A549 (cell line): ENCODE measurements at regions not wholly inside any gene's neighbourhood (a gene's known extent, or its start where the extent isn't known, plus 50 kb on each side); places are given as distances from the start of the nearest gene placed in this dataset.

ENCODE experiments used
- ATAC-seq, 2 experiments: fragments of 200-7000 bp in 1 of 2; fragments of >200 bp in 1 of 2; cut with Nextera tagmentation in 1 of 2; cut with Tn5 transposase in 1 of 2; 3 replicates each; pipeline versions ENCODE4 v1.8.0 to v1.9.1; 2018 to 2020; ENCODE audit warnings: mild to moderate bottlenecking in 1 of 2, moderate library complexity in 1 of 2
- CTCF ChIA-PET: fragments of 300-600 bp; sonication (Branson Sonifier 250); formaldehyde crosslinking; extraction: SDS; loops from one replicate; lab custom pipeline; 2021; ENCODE audit warnings: antibody characterized with exemption, inconsistent platforms; lab: Yijun Ruan, JAX
- POLR2A ChIA-PET: fragments of 350-600 bp; formaldehyde crosslinking; extraction: SDS; loops from one replicate; lab custom pipeline; 2021; ENCODE audit warnings: antibody characterized with exemption, inconsistent platforms; lab: Yijun Ruan, JAX
- DNase-seq, 2 experiments: peaks; one replicate each; pipeline versions ENCODE4 v3.0.0 to v3.0.0-alpha.2; 2011 to 2016; ENCODE audit warnings: low read depth in 1 of 2, low spot score in 1 of 2
- FAIRE-seq: peaks from 2 replicates; lab custom pipeline; 2011; peaks lifted over from hg19 to GRCh38; lab: Jason Lieb, UNC
- H3K27ac ChIP-seq, 2 experiments: fragments of >200 bp; sonication (Bioruptor Twin); formaldehyde crosslinking; 3 replicates each; pipeline ENCODE4 v1.5.1; 2016 to 2017
- H3K4me1 ChIP-seq: fragments of >200 bp; sonication (Bioruptor Twin); formaldehyde crosslinking; 3 replicates; pipeline ENCODE4 v1.6.1; 2016
- H3K4me2 ChIP-seq: fragments of >200 bp; sonication (Bioruptor Twin); formaldehyde crosslinking; 3 replicates; pipeline ENCODE4 v1.6.1; 2016
- H3K4me3 ChIP-seq: fragments of >200 bp; sonication (Bioruptor Twin); formaldehyde crosslinking; 3 replicates; pipeline ENCODE4 v1.5.1; 2016
- H3K9me3 ChIP-seq: fragments of >200 bp; sonication (Bioruptor Twin); formaldehyde crosslinking; 3 replicates; pipeline ENCODE4 v1.6.1; 2016
- BHLHE40 ChIP-seq: IDR thresholded peaks from 2 replicates; pipeline ENCODE4 v1.6.1; 2012; ENCODE audit warnings: low read depth, low read length, inconsistent platforms
- CTCF ChIP-seq: fragments of >200 bp; sonication (Bioruptor Twin); formaldehyde crosslinking; IDR thresholded peaks from 3 replicates; pipeline ENCODE4 v1.5.1; 2016
- EHF ChIP-seq: fragments of 250-450 bp; sonication (Bioruptor Pico); IDR thresholded peaks from 2 replicates; pipeline ENCODE4 v1.5.0; 2020; ENCODE audit warnings: mild to moderate bottlenecking
- EP300 ChIP-seq, 2 experiments: fragments of >200 bp; sonication (Bioruptor Twin); formaldehyde crosslinking; IDR thresholded peaks; 2 replicates in 1 of 2; 3 replicates in 1 of 2; pipeline ENCODE4 v1.6.1; 2016 to 2017
- FOSL2 ChIP-seq, 2 experiments: fragments of 450-650 bp in 1 of 2; fragments of >200 bp in 1 of 2; sonication (Bioruptor Twin) in 1 of 2; formaldehyde crosslinking; IDR thresholded peaks; 2 replicates each; pipeline versions ENCODE4 v1.5.0 to v1.6.1; 2016 to 2020; ENCODE audit warnings: mild to moderate bottlenecking in 1 of 2, moderate library complexity in 1 of 2
- FOXS1 ChIP-seq: fragments of 250-450 bp; sonication (Bioruptor Pico); IDR thresholded peaks from 2 replicates; pipeline ENCODE4 v1.5.0; 2020; ENCODE audit warnings: mild to moderate bottlenecking, moderate library complexity
- HDAC2 ChIP-seq: fragments of 200-600 bp; sonication (generic); IDR thresholded peaks from 2 replicates; pipeline ENCODE4 v1.6.1; 2016
- HEYL ChIP-seq: fragments of 250-450 bp; sonication (Bioruptor Pico); IDR thresholded peaks from 2 replicates; pipeline ENCODE4 v1.8.0; 2021; ENCODE audit warnings: mild to moderate bottlenecking, moderate library complexity
- JUN ChIP-seq, 2 experiments: fragments of >200 bp; sonication (Bioruptor Twin); formaldehyde crosslinking; IDR thresholded peaks; 2 replicates in 1 of 2; 3 replicates in 1 of 2; pipeline ENCODE4 v1.6.1; 2016 to 2017
- KDM1A ChIP-seq: fragments of 200-600 bp; sonication (generic); IDR thresholded peaks from 2 replicates; pipeline ENCODE4 v1.6.1; 2016; ENCODE audit warnings: low read depth, mild to moderate bottlenecking
- MAX ChIP-seq: IDR thresholded peaks from 2 replicates; pipeline ENCODE4 v1.6.1; 2012
- MAZ ChIP-seq: fragments of 150-350 bp; IDR thresholded peaks from 2 replicates; pipeline ENCODE4 v1.6.1; 2014; ENCODE audit warnings: antibody characterized with exemption, low read depth, low read length, borderline replicate concordance
- POLR2AphosphoS2 ChIP-seq: conservative IDR thresholded peaks from 2 replicates; pipeline ENCODE4 v1.6.1; 2012; ENCODE audit warnings: low read length, improper control_type of control experiment, inconsistent platforms
- RAD21 ChIP-seq, 2 experiments: fragments of >200 bp in 1 of 2; sonication (Bioruptor Twin) in 1 of 2; formaldehyde crosslinking in 1 of 2; IDR thresholded peaks in 1 of 2; conservative IDR thresholded peaks in 1 of 2; 2 replicates in 1 of 2; 3 replicates in 1 of 2; pipeline ENCODE4 v1.6.1; 2012 to 2018; ENCODE audit warnings: inconsistent platforms in 1 of 2
- RCOR1 ChIP-seq: fragments of 150-350 bp; IDR thresholded peaks from 2 replicates; pipeline ENCODE4 v1.6.1; 2014; ENCODE audit warnings: antibody characterized with exemption, low read length, low read depth
- REST ChIP-seq: fragments of 200-600 bp; sonication (generic); IDR thresholded peaks from 2 replicates; pipeline ENCODE4 v1.6.1; 2016; ENCODE audit warnings: antibody characterized with exemption, mild to moderate bottlenecking, moderate library complexity
- TFCP2L1 ChIP-seq: fragments of 250-450 bp; sonication (Bioruptor Pico); IDR thresholded peaks from 2 replicates; pipeline ENCODE4 v1.5.0; 2021; ENCODE audit warnings: mild to moderate bottlenecking
- ZNF302 ChIP-seq: fragments of 250-450 bp; sonication (Bioruptor Pico); IDR thresholded peaks from 2 replicates; pipeline ENCODE4 v1.9.0; 2021; ENCODE audit warnings: inconsistent platforms, mild to moderate bottlenecking, moderate library complexity
- WGBS: methylation state at CpG from one replicate; pipeline ENCODE4 v1.1.6; 2017; ENCODE audit errors: missing lambda C conversion rate; 5-methylcytosine and 5-hydroxymethylcytosine counted together
- TF ChIP-seq, protein P1 (sequence below): IDR thresholded peaks from 2 replicates; pipeline ENCODE4 v1.6.1; 2012
- TF ChIP-seq, protein P2 (sequence below): fragments of 150-350 bp; IDR thresholded peaks from 2 replicates; pipeline ENCODE4 v1.6.1; 2014; ENCODE audit warnings: low read depth, mild to moderate bottlenecking, low read length

- FAIRE-seq: no peak
- CTCF ChIA-PET: interaction anchor here (1.3 to 1.8 kb wide), 2 partner anchors 9 to 12 kb away, joined by 3 read pairs; no protein-coding TSS in a partner anchor
Measured at GRCh38 chr1:177366091-177366490, 195.3 kb downstream of the BRINP2 start.

GRCh38 chr1:177360791-177361190, 190.0 kb downstream of the BRINP2 start:
- 0% methylated on average over 2 of the region's 2 CpGs for WGBS
- Histone ChIP-seq H3K4me2 (no peak overlapping the region), H3K27ac (no peak overlapping the region), H3K4me1 (no peaks in the 10 kb centered on the region), H3K4me3 (no peak overlapping the region), H3K9me3 (no peaks in the 10 kb centered on the region)
- no peak for ATAC-seq
- POLR2A ChIA-PET: no interaction called here
- TF ChIP-seq HEYL (CRISPR knock-in tag) (no peak), MAZ (no peak), ZNF302 (CRISPR knock-in tag) (no peak), CTCF (no peak), EP300 (IDR thresholded peaks at IDR 0.05) (no peak)
- no peak for FAIRE-seq
- DNase-seq: no peak
- CTCF ChIA-PET: interaction anchor here (1.1 kb wide), 1 partner anchor 463 kb away, joined by 3 read pairs; no protein-coding TSS in a partner anchor

More at GRCh38 chr1:177366091-177366490, 195.3 kb downstream of the BRINP2 start:
- POLR2A ChIA-PET: no interaction called here
- no peak for DNase-seq
- H3K4me1 ChIP-seq: no peaks in the 10 kb centered on the region
- 6% methylated on average over 2 of the region's 2 CpGs for whole genome bisulfite sequencing
- no peak for TF ChIP-seq FOXS1 (CRISPR knock-in tag)
- TF ChIP-seq, all 56 proteins: peak for 0
- Histone ChIP-seq H3K27ac (no peak overlapping the region), H3K4me3 (no peak overlapping the region), H3K4me2 (no peak overlapping the region), H3K9me3 (no peaks in the 10 kb centered on the region)
- no peak for ATAC-seq

- POLR2A ChIA-PET: no interaction called here
- DNase-seq: no peak
- H3K4me1 ChIP-seq: no peaks in the 10 kb centered on the region
- TF ChIP-seq TFCP2L1 (CRISPR knock-in tag) (no peak), REST (no peak), RCOR1 (no peak), RAD21 (conservative IDR thresholded peaks at IDR 0.05 in 1 of 2, IDR thresholded peaks at IDR 0.05 in 1 of 2) (no peak), MAZ (no peak), JUN (IDR thresholded peaks at IDR 0.05) (no peak), KDM1A (no peak), FOSL2 (IDR thresholded peaks at IDR 0.05) (no peak), FOSL2 (CRISPR knock-in tag; IDR thresholded peaks at IDR 0.05) (no peak), BHLHE40 (no peak), MAX (no peak), POLR2AphosphoS2 (no peak), EHF (CRISPR knock-in tag) (no peak), HEYL (CRISPR knock-in tag) (no peak), HDAC2 (no peak), ZNF302 (CRISPR knock-in tag) (no peak)
- TF ChIP-seq, protein P1, sequence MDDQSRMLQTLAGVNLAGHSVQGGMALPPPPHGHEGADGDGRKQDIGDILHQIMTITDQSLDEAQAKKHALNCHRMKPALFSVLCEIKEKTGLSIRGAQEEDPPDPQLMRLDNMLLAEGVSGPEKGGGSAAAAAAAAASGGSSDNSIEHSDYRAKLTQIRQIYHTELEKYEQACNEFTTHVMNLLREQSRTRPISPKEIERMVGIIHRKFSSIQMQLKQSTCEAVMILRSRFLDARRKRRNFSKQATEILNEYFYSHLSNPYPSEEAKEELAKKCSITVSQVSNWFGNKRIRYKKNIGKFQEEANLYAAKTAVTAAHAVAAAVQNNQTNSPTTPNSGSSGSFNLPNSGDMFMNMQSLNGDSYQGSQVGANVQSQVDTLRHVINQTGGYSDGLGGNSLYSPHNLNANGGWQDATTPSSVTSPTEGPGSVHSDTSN: no peak
- TF ChIP-seq, protein P2, sequence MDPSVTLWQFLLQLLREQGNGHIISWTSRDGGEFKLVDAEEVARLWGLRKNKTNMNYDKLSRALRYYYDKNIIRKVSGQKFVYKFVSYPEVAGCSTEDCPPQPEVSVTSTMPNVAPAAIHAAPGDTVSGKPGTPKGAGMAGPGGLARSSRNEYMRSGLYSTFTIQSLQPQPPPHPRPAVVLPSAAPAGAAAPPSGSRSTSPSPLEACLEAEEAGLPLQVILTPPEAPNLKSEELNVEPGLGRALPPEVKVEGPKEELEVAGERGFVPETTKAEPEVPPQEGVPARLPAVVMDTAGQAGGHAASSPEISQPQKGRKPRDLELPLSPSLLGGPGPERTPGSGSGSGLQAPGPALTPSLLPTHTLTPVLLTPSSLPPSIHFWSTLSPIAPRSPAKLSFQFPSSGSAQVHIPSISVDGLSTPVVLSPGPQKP: no peak
- no peaks in the 10 kb centered on the region for H3K9me3 ChIP-seq
- H3K4me3 ChIP-seq: no peak overlapping the region
- H3K27ac ChIP-seq: no peak overlapping the region
- FAIRE-seq: no peak
- WGBS: 22% methylated on average over 4 of the region's 4 CpGs
- CTCF ChIA-PET: interaction anchor here (0.9 to 2.7 kb wide), 5 partner anchors 9 to 459 kb away, joined by 3 to 8 read pairs (median 5); no protein-coding TSS in a partner anchor
- ATAC-seq: no peak
- no peak overlapping the region for H3K4me2 ChIP-seq
Measured at GRCh38 chr1:177356674-177357435, 186.1 kb downstream of the BRINP2 start.
